PFSK-1 (cell line): ENCODE measurements at regions not wholly inside any gene's neighbourhood (a gene's known extent, or its start where the extent isn't known, plus 50 kb on each side); places are given as distances from the start of the nearest gene placed in this dataset.

Experiments used
- POLR2AphosphoS5 ChIP-seq: IDR thresholded peaks from 2 replicates; pipeline ENCODE4 v1.6.1; 2012; ENCODE audit warnings: low read depth, mild to moderate bottlenecking, control low read depth, low read length, moderate library complexity
- REST ChIP-seq, 2 experiments: IDR thresholded peaks; 2 replicates each; pipeline versions ENCODE4 v1.6.1 to v1.8.0; 2011 to 2012; ENCODE audit warnings: low read depth in 2 of 2, low read length in 2 of 2, control low read depth in 1 of 2, inconsistent platforms in 1 of 2, mild to moderate bottlenecking in 1 of 2, moderate library complexity in 1 of 2; ENCODE audit not compliant: insufficient read depth in 1 of 2
- TAF1 ChIP-seq: IDR thresholded peaks from 2 replicates; pipeline ENCODE4 v1.6.1; 2012; ENCODE audit warnings: low read length, control low read depth, borderline replicate concordance; ENCODE audit not compliant: insufficient read depth

- TF ChIP-seq POLR2AphosphoS5 (no peak), TAF1 (no peak), REST (IDR thresholded peaks at IDR 0.05; ENCODE audit: insufficient read depth in 1 of 2, low read depth in 2 of 2, low read length in 2 of 2) (no peak)
These were observed 508.4 kb downstream of the TFEC start for GRCh38 chr7:115522174-115522573.
